ENCODE measurements at regions not wholly inside any gene's neighbourhood (a gene's known extent, or its start where the extent isn't known, plus 50 kb on each side); places are given as distances from the start of the nearest gene placed in this dataset.

DNA sequence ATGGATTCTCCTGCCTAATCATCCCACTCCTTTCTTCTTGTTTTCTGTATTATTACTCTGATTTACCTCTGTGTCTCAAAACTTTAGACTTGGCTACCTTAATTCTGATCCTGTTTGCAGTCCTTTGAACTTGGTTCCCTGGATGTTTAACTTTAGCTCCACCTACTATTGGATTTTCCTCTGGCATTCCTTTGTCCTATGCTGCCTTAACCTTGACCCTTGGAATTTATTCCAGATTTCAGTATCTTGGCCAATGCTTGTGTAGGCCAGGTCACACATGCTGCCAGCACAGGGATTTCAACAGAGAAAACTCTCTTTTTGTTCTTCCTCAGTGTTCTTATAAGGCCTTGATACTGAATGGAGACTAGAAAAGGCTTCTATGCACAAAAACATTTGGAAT is 65.0 kb upstream of the DNAJC19 start:
- Histone ChIP-seq H3K36me3 (ENCODE audit: insufficient read depth) (no peaks in the 10 kb centered on the region), H3K9me2 (ENCODE audit: insufficient read depth) (no peaks in the 10 kb centered on the region), H3K79me2 (replicated peaks; ENCODE audit: insufficient read depth) (no peaks in the 10 kb centered on the region), H3K4me2 (no peak overlapping the region), H3K27ac (ENCODE audit: low read depth) (no peak overlapping the region), H3K27me3 (ENCODE audit: insufficient read depth) (no peaks in the 10 kb centered on the region), H3K4me1 (ENCODE audit: insufficient read depth) (peaks cover 10% of the 10 kb centered on the region; the same call in 1 of the 2 replicates), H3K4me3 (no peak overlapping the region), H3F3A (replicated peaks; ENCODE audit: low read depth) (no peaks in the 10 kb centered on the region), H4K20me1 (replicated peaks; ENCODE audit: insufficient read depth) (no peaks in the 10 kb centered on the region), H2AFZ (no peak overlapping the region)
- Mint-ChIP-seq H3K27me3 (ENCODE audit: insufficient read depth, low read depth, poor library complexity) (no peaks in the 10 kb centered on the region), H3K9me3 (no peaks in the 10 kb centered on the region), H3K4me1 (peaks cover 7% of the 10 kb centered on the region), H3K27ac (no peak overlapping the region), H3K36me3 (ENCODE audit: low read depth) (no peaks in the 10 kb centered on the region), H3K4me3 (no peak overlapping the region)
- no peak for DNase-seq (ENCODE audit: low spot score)
- TF ChIP-seq, protein P1, sequence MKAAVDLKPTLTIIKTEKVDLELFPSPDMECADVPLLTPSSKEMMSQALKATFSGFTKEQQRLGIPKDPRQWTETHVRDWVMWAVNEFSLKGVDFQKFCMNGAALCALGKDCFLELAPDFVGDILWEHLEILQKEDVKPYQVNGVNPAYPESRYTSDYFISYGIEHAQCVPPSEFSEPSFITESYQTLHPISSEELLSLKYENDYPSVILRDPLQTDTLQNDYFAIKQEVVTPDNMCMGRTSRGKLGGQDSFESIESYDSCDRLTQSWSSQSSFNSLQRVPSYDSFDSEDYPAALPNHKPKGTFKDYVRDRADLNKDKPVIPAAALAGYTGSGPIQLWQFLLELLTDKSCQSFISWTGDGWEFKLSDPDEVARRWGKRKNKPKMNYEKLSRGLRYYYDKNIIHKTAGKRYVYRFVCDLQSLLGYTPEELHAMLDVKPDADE (IDR thresholded peaks at IDR 0.05): no peak
- TF ChIP-seq POLR2AphosphoS5 (IDR thresholded peaks at IDR 0.05; ENCODE audit: low read depth) (no peak), REST (IDR thresholded peaks at IDR 0.05; ENCODE audit: unreplicated experiment) (no peak), STAT1 (IDR thresholded peaks at IDR 0.05; ENCODE audit: unreplicated experiment) (no peak), NANOG (IDR thresholded peaks at IDR 0.05; ENCODE audit: borderline replicate concordance) (no peak), EZH2 (IDR thresholded peaks at IDR 0.05; ENCODE audit: low read depth, unreplicated experiment) (no peak), ZNF114 (CRISPR knock-in tag; IDR thresholded peaks at IDR 0.05) (no peak), ZNF331 (CRISPR knock-in tag; IDR thresholded peaks at IDR 0.05; ENCODE audit: low read depth) (no peak)
- TF ChIP-seq, protein P2, sequence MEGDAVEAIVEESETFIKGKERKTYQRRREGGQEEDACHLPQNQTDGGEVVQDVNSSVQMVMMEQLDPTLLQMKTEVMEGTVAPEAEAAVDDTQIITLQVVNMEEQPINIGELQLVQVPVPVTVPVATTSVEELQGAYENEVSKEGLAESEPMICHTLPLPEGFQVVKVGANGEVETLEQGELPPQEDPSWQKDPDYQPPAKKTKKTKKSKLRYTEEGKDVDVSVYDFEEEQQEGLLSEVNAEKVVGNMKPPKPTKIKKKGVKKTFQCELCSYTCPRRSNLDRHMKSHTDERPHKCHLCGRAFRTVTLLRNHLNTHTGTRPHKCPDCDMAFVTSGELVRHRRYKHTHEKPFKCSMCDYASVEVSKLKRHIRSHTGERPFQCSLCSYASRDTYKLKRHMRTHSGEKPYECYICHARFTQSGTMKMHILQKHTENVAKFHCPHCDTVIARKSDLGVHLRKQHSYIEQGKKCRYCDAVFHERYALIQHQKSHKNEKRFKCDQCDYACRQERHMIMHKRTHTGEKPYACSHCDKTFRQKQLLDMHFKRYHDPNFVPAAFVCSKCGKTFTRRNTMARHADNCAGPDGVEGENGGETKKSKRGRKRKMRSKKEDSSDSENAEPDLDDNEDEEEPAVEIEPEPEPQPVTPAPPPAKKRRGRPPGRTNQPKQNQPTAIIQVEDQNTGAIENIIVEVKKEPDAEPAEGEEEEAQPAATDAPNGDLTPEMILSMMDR (conservative IDR thresholded peaks at IDR 0.05; ENCODE audit: low read depth in 2 of 2): no peak
- TF ChIP-seq, protein P3, sequence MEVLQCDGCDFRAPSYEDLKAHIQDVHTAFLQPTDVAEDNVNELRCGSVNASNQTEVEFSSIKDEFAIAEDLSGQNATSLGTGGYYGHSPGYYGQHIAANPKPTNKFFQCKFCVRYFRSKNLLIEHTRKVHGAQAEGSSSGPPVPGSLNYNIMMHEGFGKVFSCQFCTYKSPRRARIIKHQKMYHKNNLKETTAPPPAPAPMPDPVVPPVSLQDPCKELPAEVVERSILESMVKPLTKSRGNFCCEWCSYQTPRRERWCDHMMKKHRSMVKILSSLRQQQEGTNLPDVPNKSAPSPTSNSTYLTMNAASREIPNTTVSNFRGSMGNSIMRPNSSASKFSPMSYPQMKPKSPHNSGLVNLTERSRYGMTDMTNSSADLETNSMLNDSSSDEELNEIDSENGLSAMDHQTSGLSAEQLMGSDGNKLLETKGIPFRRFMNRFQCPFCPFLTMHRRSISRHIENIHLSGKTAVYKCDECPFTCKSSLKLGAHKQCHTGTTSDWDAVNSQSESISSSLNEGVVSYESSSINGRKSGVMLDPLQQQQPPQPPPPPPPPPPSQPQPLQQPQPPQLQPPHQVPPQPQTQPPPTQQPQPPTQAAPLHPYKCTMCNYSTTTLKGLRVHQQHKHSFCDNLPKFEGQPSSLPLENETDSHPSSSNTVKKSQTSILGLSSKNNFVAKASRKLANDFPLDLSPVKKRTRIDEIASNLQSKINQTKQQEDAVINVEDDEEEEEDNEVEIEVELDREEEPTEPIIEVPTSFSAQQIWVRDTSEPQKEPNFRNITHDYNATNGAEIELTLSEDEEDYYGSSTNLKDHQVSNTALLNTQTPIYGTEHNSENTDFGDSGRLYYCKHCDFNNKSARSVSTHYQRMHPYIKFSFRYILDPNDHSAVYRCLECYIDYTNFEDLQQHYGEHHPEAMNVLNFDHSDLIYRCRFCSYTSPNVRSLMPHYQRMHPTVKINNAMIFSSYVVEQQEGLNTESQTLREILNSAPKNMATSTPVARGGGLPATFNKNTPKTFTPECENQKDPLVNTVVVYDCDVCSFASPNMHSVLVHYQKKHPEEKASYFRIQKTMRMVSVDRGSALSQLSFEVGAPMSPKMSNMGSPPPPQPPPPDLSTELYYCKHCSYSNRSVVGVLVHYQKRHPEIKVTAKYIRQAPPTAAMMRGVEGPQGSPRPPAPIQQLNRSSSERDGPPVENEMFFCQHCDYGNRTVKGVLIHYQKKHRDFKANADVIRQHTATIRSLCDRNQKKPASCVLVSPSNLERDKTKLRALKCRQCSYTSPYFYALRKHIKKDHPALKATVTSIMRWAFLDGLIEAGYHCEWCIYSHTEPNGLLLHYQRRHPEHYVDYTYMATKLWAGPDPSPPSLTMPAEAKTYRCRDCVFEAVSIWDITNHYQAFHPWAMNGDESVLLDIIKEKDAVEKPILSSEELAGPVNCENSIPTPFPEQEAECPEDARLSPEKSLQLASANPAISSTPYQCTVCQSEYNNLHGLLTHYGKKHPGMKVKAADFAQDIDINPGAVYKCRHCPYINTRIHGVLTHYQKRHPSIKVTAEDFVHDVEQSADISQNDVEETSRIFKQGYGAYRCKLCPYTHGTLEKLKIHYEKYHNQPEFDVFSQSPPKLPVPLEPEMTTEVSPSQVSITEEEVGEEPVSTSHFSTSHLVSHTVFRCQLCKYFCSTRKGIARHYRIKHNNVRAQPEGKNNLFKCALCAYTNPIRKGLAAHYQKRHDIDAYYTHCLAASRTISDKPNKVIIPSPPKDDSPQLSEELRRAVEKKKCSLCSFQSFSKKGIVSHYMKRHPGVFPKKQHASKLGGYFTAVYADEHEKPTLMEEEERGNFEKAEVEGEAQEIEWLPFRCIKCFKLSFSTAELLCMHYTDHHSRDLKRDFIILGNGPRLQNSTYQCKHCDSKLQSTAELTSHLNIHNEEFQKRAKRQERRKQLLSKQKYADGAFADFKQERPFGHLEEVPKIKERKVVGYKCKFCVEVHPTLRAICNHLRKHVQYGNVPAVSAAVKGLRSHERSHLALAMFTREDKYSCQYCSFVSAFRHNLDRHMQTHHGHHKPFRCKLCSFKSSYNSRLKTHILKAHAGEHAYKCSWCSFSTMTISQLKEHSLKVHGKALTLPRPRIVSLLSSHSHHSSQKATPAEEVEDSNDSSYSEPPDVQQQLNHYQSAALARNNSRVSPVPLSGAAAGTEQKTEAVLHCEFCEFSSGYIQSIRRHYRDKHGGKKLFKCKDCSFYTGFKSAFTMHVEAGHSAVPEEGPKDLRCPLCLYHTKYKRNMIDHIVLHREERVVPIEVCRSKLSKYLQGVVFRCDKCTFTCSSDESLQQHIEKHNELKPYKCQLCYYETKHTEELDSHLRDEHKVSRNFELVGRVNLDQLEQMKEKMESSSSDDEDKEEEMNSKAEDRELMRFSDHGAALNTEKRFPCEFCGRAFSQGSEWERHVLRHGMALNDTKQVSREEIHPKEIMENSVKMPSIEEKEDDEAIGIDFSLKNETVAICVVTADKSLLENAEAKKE (CRISPR knock-in tag; IDR thresholded peaks at IDR 0.05): no peak
- ATAC-seq: no peak

Data from GM23338 (cell line).